Upper lobe of left lung (tissue), 6 donors: ENCODE measurements at regions not wholly inside any gene's neighbourhood (a gene's known extent, or its start where the extent isn't known, plus 50 kb on each side); places are given as distances from the start of the nearest gene placed in this dataset.

Source experiments
- ATAC-seq, 2 donors: fragments of 200-7000 bp; cut with Tn5 transposase; one replicate each; pipeline ENCODE4 v1.9.1; 2022; ENCODE audit warnings: mild to moderate bottlenecking in 2 of 2, moderate library complexity in 2 of 2; ENCODE audit not compliant: low FRiP score in 2 of 2
- DNase-seq, 2 donors: peaks; one replicate each; pipeline ENCODE4 v3.0.0-alpha.2; 2019 to 2020
- H3K27ac ChIP-seq, 4 donors: fragments of 200-600 bp; sonication (generic); one replicate each; pipeline ENCODE4 v1.5.1; 2016 to 2019
- H3K27me3 ChIP-seq, 4 donors: fragments of 200-600 bp; sonication (generic); one replicate each; pipeline ENCODE4 v1.5.1; 2017 to 2019
- H3K36me3 ChIP-seq, 4 donors: fragments of 200-600 bp; sonication (generic); one replicate each; pipeline ENCODE4 v1.5.1; 2016 to 2019
- H3K4me1 ChIP-seq, 4 donors: fragments of 200-600 bp; sonication (generic); one replicate each; pipeline ENCODE4 v1.5.1; 2018 to 2019
- H3K4me3 ChIP-seq, 4 donors: fragments of 200-600 bp; sonication (generic); one replicate each; pipeline ENCODE4 v1.5.1; 2017 to 2019; ENCODE audit warnings: mild to moderate bottlenecking in 2 of 4, moderate library complexity in 1 of 4
- H3K9me3 ChIP-seq, 4 donors: fragments of 200-600 bp; sonication (generic); one replicate each; pipeline ENCODE4 v1.5.1; 2018 to 2019
- CTCF ChIP-seq, 6 experiments: fragments of 450-650 bp in 4 of 6; fragments of 200-600 bp in 2 of 6; sonication (generic) in 2 of 6; IDR thresholded peaks; one replicate each; pipeline ENCODE4 v1.5.1; 2016 to 2019; ENCODE audit warnings: antibody characterized with exemption in 6 of 6
- EP300 ChIP-seq, 4 donors: sonication (generic); formaldehyde crosslinking; IDR thresholded peaks; one replicate each; pipeline ENCODE4 v1.5.1; 2017; ENCODE audit warnings: antibody characterized with exemption in 4 of 4, control low read depth in 2 of 4
- POLR2A ChIP-seq, 4 donors: fragments of 450-650 bp; IDR thresholded peaks; one replicate each; pipeline ENCODE4 v1.5.1; 2016 to 2017; ENCODE audit warnings: antibody characterized with exemption in 4 of 4, mild to moderate bottlenecking in 2 of 4
- POLR2AphosphoS5 ChIP-seq, 2 donors: sonication (generic); formaldehyde crosslinking; IDR thresholded peaks; one replicate each; pipeline ENCODE4 v1.5.1; 2017; ENCODE audit warnings: antibody characterized with exemption in 2 of 2
- WGBS, 2 donors: methylation state at CpG; one replicate each; pipeline ENCODE4 v1.1.5; 2017 to 2018; 5-methylcytosine and 5-hydroxymethylcytosine counted together
- donor health status: DM: no; HTN: no; CAD: no; lungs with moderate emphysema.
- donor health status: DM: no; HTN: yes; CAD: no; lungs with severe emphysema.

DNA sequence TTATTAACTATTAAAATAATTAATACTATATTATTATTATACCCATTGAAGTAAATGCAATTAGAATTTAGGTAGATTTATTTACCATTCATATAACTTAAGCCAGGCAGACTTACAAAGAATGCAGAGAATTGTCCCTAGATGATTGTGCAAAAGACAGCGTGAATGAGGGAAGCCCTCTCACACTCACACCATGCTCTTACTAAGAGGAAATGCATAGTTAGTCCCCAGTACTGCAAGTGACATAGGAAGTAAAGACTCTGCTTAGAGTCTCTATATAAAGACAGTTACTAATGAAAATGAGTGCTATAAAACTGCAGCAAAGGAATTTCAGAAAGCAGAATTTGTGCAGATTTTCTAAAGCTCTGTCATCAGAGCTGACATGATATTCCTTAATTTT, 270.4 kb downstream of the ZBBX start:
- no peak for DNase-seq
- no peaks in the 10 kb centered on the region for H3K36me3 ChIP-seq
- H3K9me3 ChIP-seq, result no peaks in the 10 kb centered on the region
- no peak overlapping the region for H3K4me3 ChIP-seq
- H3K27me3 ChIP-seq, result no peaks in the 10 kb centered on the region
- no peak overlapping the region for H3K27ac ChIP-seq
- no peak for ATAC-seq
- WGBS, 2 donors, result 69 to 70% methylated on average over 1 of the region's 1 CpG
- no peak for TF ChIP-seq CTCF (IDR thresholded peaks at IDR 0.05)
- no peak for TF ChIP-seq POLR2AphosphoS5 (IDR thresholded peaks at IDR 0.05)
- TF ChIP-seq POLR2A (IDR thresholded peaks at IDR 0.05), result no peak
- no peak for TF ChIP-seq EP300 (IDR thresholded peaks at IDR 0.05)
- H3K4me1 ChIP-seq, result no peaks in the 10 kb centered on the region

DNA sequence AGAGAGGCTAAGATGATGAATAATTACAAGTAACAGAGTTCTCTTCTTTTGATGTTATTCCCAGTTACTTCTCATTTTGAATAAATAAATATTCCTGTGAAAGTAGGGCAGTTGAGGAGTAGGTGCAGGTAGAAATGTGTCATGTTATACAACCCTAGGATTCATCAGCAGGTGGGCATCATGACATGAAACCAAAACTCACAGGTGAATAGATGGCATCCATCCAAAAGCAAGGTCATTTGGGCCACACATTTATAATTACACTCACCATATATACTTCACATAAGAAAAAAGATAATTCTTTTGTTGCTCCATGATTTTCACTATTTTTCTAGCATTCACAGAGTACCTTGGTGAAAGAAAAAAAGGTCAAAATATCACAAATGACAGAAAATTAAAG, 273.6 kb downstream of the ZBBX start:
- ATAC-seq, result no peak
- Histone ChIP-seq H3K4me1 (no peaks in the 10 kb centered on the region), H3K36me3 (no peaks in the 10 kb centered on the region), H3K4me3 (no peak overlapping the region), H3K27ac (no peak overlapping the region), H3K27me3 (no peaks in the 10 kb centered on the region), H3K9me3 (no peaks in the 10 kb centered on the region)
- DNase-seq, result no peak
- TF ChIP-seq POLR2AphosphoS5 (IDR thresholded peaks at IDR 0.05) (no peak), POLR2A (IDR thresholded peaks at IDR 0.05) (no peak), EP300 (IDR thresholded peaks at IDR 0.05) (no peak), CTCF (IDR thresholded peaks at IDR 0.05) (no peak)

DNA sequence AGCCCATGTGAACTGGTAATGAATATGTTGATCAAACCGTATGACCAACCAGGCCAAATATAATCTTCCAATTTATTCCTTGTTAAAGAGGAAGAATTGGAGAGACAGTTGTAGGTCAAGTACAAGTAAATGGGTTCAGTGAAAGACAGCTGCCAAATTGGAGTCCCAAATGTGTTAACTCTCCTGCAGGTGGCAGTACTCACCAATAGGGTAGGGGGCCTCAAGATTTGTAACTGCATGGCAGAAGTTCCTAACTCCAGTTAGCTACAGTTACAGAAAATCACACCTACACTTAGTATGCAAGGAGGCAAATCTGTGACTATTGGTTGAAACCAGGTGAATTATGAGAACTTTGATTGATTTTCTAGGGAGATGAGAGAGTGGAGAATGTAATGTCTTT, 278.0 kb downstream of the ZBBX start:
- 57 to 80% methylated on average over 1 of the region's 1 CpG for WGBS, 2 donors
- no peaks in the 10 kb centered on the region for H3K36me3 ChIP-seq
- DNase-seq (no peak), ATAC-seq (no peak)
- H3K4me1 ChIP-seq, result no peaks in the 10 kb centered on the region
- H3K9me3 ChIP-seq, result no peaks in the 10 kb centered on the region
- H3K27me3 ChIP-seq, result no peaks in the 10 kb centered on the region
- no peak overlapping the region for H3K27ac ChIP-seq
- no peak overlapping the region for H3K4me3 ChIP-seq
- TF ChIP-seq CTCF (IDR thresholded peaks at IDR 0.05) (peak in 1 of 6 experiments; percentile 5), POLR2AphosphoS5 (IDR thresholded peaks at IDR 0.05) (no peak)

GRCh38 chr3:167100651-167101050, 279.4 kb downstream of the ZBBX start:
- Histone ChIP-seq H3K27me3 (no peaks in the 10 kb centered on the region), H3K27ac (no peak overlapping the region), H3K4me1 (no peaks in the 10 kb centered on the region), H3K9me3 (no peaks in the 10 kb centered on the region), H3K36me3 (no peaks in the 10 kb centered on the region), H3K4me3 (no peak overlapping the region)
- 67 to 72% methylated on average over 1 of the region's 1 CpG for WGBS, 2 donors
- TF ChIP-seq CTCF (IDR thresholded peaks at IDR 0.05), result no peak
- no peak for TF ChIP-seq EP300 (IDR thresholded peaks at IDR 0.05)
- no peak for TF ChIP-seq POLR2AphosphoS5 (IDR thresholded peaks at IDR 0.05)
- TF ChIP-seq POLR2A (IDR thresholded peaks at IDR 0.05), result no peak
- ATAC-seq, result no peak
- DNase-seq, result no peak

GRCh38 chr3:167100200-167100599, 279.9 kb downstream of the ZBBX start:
- 93% methylated on average over 2 of the region's 2 CpGs for WGBS, 2 donors
- TF ChIP-seq EP300 (IDR thresholded peaks at IDR 0.05), result no peak
- TF ChIP-seq POLR2A (IDR thresholded peaks at IDR 0.05), result no peak
- no peak for TF ChIP-seq CTCF (IDR thresholded peaks at IDR 0.05)
- no peak for TF ChIP-seq POLR2AphosphoS5 (IDR thresholded peaks at IDR 0.05)
- DNase-seq (no peak), ATAC-seq (no peak)
- H3K4me1 ChIP-seq, result no peaks in the 10 kb centered on the region
- H3K36me3 ChIP-seq, result no peaks in the 10 kb centered on the region
- no peaks in the 10 kb centered on the region for H3K27me3 ChIP-seq
- H3K9me3 ChIP-seq, result no peaks in the 10 kb centered on the region
- H3K27ac ChIP-seq, result no peak overlapping the region
- no peak overlapping the region for H3K4me3 ChIP-seq
